GM21390 (cell line): ENCODE measurements at regions not wholly inside any gene's neighbourhood (a gene's known extent, or its start where the extent isn't known, plus 50 kb on each side); places are given as distances from the start of the nearest gene placed in this dataset.
"Not testable (repeated sequence)": the region's sequence is repeated elsewhere in the genome, so short reads cannot be mapped to it uniquely, and the experiment has no call there.

Experiments
- ATAC-seq: cut with Tn5 transposase; IDR thresholded peaks from one replicate; pipeline ENCODE4 v1.9.1; 2021; ENCODE audit not compliant: unreplicated experiment

GRCh38 chr18:1104181-1104881 lies 199.7 kb downstream of the ADCYAP1 start:
- no peak for ATAC-seq

DNA sequence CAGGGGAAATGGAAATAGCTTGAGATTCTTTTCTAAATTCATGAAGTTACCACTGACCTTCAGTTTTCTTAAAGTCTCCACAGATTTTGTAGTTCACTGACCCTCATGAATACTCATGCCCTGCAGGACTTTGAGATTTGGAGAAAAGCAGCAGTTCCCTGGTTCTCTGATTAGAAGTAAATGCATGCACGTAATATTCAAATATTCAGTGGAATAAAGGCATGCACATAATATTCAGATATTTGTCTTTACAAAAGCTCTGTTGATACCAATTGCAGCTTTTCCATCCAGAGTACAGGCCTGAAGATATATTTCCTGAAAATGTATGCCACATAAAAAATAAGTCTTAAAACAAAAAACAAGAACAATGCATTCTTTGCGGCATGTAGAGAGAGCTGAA lies 219.8 kb downstream of the ADCYAP1 start:
- no peak for ATAC-seq

DNA sequence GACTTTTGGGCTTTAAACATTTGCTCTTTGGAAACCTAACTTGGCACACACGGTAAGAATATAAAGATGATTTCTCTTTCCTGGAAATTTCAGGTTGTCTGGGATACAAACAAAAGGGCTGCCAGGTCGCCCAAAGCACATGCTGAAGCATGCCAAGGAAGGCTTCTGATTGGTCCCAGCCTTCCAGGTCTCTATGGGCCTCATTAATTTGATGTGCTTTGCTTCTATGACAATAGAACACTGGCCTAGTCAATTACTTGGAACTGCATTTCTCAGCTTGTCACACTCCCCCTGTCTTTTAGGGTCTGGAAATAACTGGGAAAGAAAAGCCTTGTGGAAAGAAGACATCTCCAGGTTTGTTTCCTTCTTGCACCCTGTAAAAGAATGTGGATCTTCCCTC lies 228.9 kb downstream of the ADCYAP1 start:
- ATAC-seq, result no peak

DNA sequence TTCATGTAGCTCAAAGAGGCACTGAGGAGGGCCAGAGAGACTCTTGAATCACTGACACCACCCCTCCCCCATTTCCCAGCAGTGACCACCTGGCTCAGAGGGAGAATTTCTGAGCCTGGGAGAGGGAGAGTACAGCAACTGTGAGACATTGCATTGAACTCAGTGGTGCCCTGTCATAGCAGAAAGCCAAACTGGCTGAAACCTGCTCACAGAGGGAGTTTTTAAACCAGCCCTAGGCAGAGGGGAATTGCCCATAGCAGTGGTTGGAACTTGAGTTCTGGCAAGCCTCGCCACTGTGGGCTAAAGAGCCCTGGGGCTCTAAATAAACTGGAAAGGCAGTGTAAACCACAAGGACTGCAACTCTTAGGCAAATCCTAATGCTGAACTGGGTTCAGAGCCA lies 243.1 kb downstream of the ADCYAP1 start:
- no peak for ATAC-seq

DNA sequence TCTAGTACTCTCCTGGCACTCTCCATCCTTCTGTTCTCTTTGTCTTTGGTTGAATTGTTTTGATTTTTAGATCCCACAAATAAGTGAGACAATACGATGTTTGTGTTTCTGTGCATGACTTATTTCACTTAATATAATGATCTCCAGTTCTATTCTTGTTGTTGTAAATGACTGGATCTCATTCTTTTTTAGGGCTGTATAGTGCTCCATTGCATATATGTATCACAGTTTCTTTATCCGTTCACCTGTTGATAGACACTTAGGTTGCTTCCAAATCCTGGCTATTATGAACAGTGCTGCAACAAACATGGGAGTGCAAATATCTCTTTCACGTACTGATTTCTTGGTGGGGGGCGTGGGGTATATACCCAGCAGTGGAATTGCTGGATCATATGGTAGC lies 245.0 kb downstream of the ADCYAP1 start:
- no peak for ATAC-seq

GRCh38 chr18:1150344-1150743 lies 245.7 kb downstream of the ADCYAP1 start:
- ATAC-seq, result no peak

DNA sequence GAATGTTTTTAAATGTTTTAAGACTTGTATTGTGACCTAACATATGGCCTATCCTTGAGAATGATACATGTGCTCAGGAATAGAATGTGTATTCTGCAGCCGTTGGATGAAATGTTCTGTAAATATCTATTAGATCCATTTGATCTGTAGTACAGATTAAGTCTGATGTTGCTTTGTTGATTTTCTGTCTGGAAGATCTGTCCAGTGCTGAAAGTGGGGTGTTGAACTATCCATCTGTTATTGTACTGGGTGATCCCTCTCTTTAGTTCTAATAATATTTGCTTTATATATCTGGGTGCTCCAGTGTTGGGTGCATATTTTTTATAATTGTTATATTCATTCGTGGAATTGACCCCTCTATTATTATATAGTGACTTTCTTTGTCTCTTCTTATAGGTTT lies 248.3 kb downstream of the ADCYAP1 start:
- ATAC-seq, result not testable (repeated sequence)

DNA sequence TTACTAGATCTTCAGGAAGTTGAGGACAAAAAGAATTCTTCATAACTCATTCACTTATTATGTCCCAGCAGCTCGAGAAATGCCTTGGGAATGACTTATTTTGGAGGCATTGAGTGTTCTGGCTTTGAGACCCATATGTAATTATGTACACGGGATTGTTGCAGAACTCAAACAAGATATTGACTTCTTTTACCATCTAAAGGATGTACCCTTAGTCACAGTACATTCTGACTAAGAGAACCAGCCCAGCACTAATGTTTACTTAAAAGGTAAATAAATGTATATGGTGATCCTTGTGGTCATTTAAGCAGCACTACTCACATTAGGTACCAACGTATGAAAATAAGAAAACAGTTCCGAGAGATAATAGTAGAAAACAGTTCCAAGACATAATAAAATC lies 268.9 kb downstream of the ADCYAP1 start:
- no peak for ATAC-seq

DNA sequence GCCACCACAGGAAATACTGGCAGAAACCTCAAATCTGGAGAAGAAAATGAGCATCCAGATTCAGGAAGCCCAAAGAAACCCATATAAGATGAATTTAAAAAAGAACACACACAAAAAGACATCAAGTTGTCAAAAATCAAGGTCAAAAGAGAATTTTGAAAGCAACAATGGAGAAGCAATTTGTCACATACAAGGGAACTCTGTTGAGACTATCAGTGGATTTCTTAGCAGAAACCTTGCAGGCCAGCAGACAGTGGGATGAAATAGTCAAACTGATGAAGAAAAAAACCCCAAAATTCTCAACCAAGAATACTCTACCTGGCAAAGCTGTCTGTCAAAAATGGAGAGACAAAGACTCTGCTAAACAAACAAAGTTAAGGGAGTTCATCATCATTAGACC lies 272.6 kb downstream of the ADCYAP1 start:
- ATAC-seq, result no peak

DNA sequence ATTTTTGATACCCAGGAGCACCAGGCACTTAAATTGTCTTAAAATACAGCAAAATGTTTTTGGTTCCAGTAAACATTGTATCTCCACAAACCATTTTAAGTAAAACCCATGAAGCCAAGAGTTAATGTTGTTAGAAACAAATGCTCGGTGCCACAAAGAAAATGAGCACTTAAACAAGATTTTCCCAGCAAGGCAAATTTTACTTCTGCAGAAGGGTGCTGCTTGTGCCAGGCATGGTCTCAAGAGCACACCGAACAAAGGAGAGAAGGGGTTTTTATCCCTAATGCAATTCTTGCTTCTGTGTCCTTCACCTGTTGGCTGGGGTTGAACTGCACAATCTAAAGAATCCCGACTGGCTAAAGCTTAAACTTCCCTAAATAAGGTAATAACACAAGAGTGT lies 286.7 kb downstream of the ADCYAP1 start:
- ATAC-seq, result no peak

DNA sequence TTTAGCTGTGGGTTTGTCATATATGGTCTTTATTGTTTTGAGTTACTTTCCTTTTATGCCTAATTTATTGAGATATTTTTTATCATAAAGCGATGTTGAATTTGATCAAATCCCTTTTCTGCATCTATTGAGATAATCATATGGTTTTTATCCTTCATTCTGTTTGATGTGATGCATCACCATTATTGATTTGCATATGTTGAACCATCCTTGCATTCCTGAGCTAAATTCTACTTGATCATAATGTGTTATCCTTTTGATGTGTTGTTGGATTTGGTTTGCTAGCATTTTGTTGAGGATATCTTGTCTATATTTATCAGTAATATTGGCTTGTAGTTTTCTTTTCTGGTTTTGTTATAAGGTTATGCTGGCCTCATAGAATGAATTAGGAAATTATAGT lies 308.5 kb downstream of the ADCYAP1 start:
- ATAC-seq, result no peak

GRCh38 chr18:1222880-1223279 lies 318.2 kb downstream of the ADCYAP1 start:
- no peak for ATAC-seq

DNA sequence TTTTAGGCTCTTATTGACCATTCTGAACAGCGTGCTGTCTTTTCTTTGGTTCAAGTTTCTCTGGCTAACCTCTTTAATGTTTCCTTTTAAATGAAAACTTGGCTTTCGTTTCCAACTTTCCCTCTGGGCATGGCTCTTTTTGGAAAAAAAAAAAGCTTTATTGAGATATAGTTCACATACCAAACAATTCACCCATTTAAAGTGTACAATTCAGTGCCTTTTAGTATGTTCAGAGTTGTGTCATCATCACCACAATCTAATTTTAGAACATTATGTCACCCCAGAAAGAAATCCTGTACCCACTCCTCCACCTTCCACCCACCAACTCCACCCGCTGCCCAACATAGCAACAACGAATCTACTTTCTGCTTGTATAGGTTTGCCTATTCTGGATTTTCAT lies 322.4 kb downstream of the ADCYAP1 start:
- ATAC-seq, result no peak

- no peak for ATAC-seq
Measured at GRCh38 chr18:1229634-1230033, 325.0 kb downstream of the ADCYAP1 start.

DNA sequence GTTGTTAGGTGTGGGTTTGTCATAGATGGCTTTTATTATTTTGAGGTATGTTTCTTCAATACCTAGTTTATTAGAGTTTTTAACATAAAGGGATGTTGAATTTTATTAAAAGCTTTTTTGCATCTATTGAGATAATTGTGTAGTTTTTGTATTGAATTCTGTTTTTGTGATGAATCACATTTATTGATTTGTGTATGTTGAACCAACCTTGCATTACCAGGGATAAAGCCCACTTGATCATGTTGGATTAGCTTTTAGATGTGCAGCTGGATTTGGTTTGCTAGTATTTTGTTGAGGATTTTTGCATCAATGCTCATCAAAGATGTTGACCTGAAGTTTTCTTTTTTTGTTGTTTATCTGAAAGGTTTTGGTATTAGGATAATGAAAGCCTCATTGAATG lies 328.2 kb downstream of the ADCYAP1 start:
- ATAC-seq, result no peak

DNA sequence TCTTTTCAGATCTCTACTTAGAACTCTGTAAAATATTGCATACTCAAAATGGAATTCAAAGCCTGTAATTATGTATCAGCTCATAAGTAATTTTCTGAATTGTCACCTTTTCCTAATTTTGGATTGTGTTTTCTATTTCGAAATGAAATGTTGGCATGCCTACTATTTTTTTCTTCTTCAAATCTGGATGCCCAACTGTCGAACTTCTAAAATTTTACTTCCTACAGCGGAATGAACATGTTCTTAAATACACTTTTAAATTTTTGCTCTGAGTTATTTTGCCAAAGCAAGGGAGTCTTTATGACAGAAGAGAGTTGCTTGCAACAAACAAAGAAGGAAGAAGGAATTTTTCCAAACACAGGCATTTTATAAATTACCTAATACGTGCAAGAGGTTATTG lies 336.0 kb downstream of the ADCYAP1 start:
- ATAC-seq, result no peak

- no peak for ATAC-seq
Measured at GRCh38 chr18:1244397-1245122, 339.9 kb downstream of the ADCYAP1 start.

DNA sequence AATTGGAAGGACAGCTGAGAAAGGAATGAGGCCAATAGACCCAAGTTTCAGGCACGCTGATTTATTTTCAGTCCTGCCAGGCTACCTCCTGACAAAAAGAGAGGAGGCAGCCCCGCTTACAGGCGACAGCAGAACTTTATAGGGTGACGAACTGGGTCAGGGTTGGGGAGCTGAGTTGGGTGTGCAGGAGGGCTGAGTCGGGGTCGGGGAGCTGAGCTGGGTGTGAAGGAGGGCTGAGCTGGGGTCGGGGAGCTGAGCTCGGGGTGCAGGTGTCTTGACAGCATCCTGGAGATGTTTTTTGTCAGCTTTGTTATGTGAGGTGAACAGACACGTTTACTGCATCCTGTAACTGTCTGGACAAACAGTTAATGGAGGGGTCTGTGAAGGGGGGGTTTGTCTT lies 342.2 kb downstream of the ADCYAP1 start:
- ATAC-seq, result no peak

- no peak for ATAC-seq
Measured at GRCh38 chr18:1252534-1252933, 347.9 kb downstream of the ADCYAP1 start.

DNA sequence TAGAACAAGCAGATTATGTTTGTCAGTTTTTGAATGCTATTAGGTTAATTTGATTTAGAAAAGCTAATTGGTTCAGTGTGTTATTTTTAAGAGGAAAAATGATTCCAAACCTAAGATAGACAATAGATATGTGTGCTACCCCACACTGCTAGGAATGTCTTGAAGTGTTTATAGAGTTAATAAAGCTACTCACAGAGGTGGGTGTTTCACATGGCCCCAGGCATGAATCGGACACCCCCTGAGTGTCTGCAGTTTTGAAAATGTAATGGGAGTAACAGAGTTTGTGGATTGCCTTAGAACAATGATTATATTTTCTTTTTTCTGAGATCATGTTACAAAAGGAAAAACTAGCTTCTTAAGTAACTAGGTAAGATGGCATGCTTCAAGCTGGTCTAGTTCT lies 348.3 kb downstream of the ADCYAP1 start:
- ATAC-seq, result no peak

DNA sequence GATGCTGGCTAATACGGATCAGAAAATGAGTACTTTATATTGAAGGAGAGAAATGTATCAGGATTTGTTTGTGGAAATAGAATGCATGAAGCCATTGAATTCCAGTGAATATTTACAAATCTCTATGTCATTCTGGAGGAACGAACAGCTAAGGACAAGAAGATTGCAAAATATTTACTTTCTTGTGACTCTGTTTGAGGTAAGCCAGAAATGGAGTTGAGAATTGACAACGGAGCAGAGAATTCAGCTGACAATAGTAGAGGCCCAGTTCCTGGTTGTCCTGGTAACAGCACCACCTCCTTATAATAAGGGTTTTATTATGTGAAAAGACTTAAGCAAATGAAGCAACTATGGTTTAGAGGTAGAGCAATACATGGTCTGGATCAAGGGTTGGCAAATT lies 349.2 kb downstream of the ADCYAP1 start:
- no peak for ATAC-seq

GRCh38 chr18:1261054-1261453 lies 356.4 kb downstream of the ADCYAP1 start:
- ATAC-seq, result no peak

- ATAC-seq, result no peak
Measured at GRCh38 chr18:1267021-1267420, 362.4 kb downstream of the ADCYAP1 start.
